Adrenal gland (tissue), 5 donors: ENCODE measurements at regions not wholly inside any gene's neighbourhood (a gene's known extent, or its start where the extent isn't known, plus 50 kb on each side); places are given as distances from the start of the nearest gene placed in this dataset.

Experiments
- CTCF ChIP-seq, 6 experiments: fragments of 450-650 bp in 4 of 6; fragments of 200-600 bp in 2 of 6; sonication (generic) in 1 of 6; IDR thresholded peaks; 1 replicate in 5 of 6; 2 replicates in 1 of 6; pipeline versions ENCODE4 v1.5.1 to v1.8.0; 2016 to 2021; ENCODE audit warnings: antibody characterized with exemption in 6 of 6, mild to moderate bottlenecking in 2 of 6, moderate library complexity in 1 of 6
- POLR2A ChIP-seq, 2 donors: fragments of 450-650 bp; IDR thresholded peaks; one replicate each; pipeline ENCODE4 v1.6.1; 2017; ENCODE audit warnings: antibody characterized with exemption in 2 of 2, mild to moderate bottlenecking in 2 of 2, moderate library complexity in 1 of 2
- donor health status: DM: no; HTN: no; CAD: no.

- TF ChIP-seq CTCF (IDR thresholded peaks at IDR 0.05) (no peak), POLR2A (IDR thresholded peaks at IDR 0.05) (no peak)
Measured at GRCh38 chr5:33343676-33344327, 97.0 kb upstream of the TARS1 start.
